Iris pigment epithelial cell (primary cell): ENCODE measurements at regions not wholly inside any gene's neighbourhood (a gene's known extent, or its start where the extent isn't known, plus 50 kb on each side); places are given as distances from the start of the nearest gene placed in this dataset.

Experiments used
- DNase-seq: peaks from one replicate; pipeline ENCODE4 v3.0.0-alpha.2; 2011; ENCODE audit warnings: low read depth

DNA sequence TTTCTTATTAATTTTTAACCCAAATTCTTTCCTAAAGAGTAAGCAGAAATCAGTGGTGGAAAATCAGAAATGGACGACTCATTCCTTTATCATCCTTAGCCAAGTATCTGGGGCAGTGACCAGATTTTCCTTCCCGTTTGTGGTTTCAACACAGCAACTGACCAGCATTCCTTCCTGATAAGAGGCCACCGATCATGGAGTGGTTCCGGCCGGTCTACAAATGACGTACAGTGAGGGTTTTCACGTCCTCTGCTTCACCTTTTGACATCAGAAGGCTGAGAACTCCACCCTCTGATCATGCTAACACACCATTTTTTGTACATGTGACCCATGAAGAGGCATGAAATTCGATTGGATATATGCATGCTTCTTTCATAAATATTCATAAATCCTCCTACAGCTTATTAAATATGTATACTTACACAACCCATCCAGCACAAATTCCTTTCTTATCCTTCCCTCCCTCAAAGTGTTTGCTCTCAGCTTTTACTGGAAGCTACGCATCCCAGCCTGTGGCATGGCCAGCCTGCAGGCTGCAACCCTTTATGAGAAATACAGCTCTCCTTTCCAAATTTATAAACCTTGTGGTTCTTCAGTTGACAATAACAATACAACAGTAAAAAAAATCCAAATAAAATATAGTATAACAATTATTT is 173.0 kb upstream of the CASK start:
- DNase-seq = peak; percentile 95

DNA sequence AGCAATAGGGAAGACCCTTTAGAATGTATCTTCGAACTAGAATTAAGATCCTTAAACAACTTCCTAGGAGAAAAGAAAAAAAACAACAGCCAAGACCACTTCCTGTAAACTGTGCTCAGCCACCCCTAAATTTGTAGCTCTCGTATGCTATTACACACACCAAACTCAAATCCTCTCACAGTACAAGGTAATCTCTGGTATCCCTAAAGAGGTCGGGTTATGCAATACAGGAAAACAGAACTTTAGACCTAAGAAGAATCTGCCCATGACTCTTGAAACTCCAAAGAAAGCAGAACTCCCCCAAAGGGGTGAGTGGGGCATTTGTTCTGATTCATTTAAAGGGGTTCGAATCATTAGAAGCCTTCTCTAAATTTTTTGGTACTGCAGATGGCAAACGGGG is 170.9 kb upstream of the CASK start:
- peak; percentile 57 for DNase-seq

DNA sequence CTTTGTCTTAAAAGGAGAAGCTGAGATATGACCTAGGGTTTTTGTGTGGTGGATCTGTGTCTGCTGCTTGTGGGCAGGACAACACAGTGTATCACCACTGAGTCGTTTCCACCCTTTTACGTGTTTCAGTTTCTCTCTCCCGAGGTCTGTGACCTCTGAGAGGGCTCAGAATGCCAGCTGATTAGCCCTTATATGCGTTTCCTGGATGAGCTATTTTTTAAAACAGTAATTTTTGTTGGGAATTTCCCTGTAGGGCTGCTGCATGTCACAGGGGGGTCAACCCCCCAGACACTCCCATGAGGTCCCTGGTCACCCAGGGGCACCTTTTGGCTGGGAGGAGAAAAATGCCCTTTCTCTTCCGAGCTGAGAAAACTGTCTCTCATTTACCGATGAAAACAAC is 170.4 kb upstream of the CASK start:
- DNase-seq = peak; percentile 55

DNA sequence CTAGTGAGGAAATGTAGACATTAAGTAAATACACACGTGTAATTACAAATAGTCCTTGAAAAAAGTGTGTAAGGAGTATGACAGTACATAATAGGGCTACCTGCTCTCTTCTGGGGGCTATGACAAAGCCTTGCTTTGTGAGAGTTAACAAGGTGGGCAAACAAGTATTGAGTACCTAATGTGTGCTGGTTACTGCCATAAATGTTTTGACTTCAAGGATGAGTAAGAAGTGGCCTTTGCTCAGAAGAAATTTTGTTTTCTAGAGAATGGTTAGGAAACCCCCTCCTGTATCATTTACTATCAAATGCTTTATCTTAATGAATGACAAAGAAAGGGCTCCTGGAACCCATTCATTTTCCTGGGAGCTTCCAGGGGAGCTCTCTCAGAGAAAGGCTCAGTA is 167.0 kb upstream of the CASK start:
- DNase-seq = no peak

DNA sequence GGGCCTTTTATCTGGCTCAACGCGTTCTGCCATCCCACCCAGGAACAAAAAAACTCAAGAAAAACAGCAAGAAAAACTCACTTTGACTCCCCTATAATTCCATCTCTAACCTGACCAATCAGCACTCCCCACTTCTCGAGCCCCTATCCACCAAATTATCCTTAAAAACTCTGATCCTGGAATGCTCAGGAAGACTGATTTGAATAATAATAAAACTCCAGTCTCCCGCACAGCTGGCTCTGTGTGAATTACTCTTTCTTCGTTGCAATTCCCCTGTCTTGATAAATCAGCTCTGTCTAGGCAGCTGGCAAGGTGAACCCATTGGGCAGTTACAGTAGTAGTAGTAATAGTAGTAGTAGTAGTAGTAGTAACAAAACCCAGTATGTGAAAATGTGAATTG is 165.7 kb upstream of the CASK start:
- DNase-seq = no peak

GRCh38 chrX:42087960-42088359 is 164.6 kb upstream of the CASK start:
- no peak for DNase-seq

- peak; percentile 15 for DNase-seq
Measured at GRCh38 chrX:42085836-42086235, 162.5 kb upstream of the CASK start.

DNA sequence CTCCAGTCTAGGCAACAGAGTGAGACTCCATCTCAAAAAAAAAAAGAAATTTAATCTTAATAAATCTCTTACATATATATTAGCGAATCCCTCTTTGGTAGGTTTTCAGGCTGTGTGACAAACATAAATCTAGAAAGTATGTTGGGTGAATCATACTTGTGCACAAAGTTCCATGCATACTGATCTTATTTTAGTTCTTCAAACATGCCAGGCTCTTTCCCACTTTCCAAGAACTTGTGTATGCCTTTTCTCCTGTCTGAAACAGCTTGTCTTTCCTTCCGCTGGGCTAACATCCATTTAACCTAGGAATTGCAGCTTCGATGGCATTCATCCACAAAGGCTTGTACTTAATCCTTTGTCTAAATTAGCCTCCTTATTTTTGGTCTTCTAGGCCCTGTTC is 156.6 kb upstream of the CASK start:
- no peak for DNase-seq

- no peak for DNase-seq
Measured at GRCh38 chrX:42077675-42078074, 154.3 kb upstream of the CASK start.

GRCh38 chrX:42075032-42075431 is 151.7 kb upstream of the CASK start:
- DNase-seq = no peak

DNA sequence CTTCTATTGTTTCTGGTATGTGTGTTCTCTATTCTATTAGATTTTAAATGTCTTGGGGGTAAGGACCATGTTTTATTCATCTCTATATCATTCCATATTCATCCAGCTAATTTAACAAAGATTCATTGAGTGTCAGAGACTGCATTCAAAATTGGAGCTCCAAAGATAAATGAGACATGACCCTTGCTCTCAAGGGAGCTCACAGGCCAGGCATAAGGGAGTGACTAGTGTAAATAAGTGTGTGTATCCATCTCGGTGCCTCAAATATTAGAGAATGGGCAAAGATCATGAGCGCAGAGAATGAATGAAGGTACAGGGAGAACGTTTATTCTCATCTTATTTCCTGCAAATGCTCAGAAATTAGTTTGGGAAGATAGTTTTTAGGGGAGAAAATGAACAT is 150.1 kb upstream of the CASK start:
- DNase-seq = no peak

GRCh38 chrX:42070866-42071265 is 147.5 kb upstream of the CASK start:
- DNase-seq = no peak

DNA sequence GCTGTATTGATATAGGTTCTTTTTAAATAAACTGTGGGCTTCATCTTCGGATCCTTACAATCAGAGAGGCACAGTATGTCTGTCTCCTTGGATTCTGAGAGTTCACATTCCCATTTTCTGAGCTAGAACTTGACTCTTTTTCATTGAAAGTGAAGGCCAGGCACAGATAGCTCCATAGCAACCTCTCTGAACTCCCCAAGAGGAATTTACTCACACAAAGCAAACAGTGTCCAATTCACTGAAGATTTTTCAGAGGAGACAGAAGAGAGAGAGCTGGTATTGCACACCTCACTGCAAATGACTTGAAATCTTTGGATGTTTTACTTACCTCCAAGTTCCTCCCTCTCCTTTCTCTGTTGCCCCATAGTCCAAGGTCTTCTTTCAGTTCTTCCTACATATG is 130.9 kb upstream of the CASK start:
- no peak for DNase-seq

GRCh38 chrX:42050345-42050744 is 127.0 kb upstream of the CASK start:
- DNase-seq = no peak

DNA sequence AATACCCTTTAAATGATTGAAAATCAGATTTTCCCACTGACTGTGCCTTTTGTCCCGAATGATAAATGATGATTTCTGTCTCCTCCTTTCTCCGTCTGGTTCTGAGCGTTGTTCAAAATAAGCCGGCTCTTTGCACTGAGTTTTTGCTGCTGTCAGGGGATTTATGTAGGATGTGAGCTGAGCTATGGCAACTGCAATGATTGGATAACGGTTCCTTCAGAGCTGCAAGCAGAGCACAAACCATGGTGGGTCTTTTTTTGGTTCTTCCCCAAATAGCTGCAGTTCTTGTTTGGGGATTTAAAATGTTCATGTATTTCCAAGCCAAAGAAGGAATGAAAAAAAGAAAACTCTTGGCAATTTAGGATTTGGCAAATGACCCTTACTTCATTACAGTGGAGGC is 124.5 kb upstream of the CASK start:
- no peak for DNase-seq

DNA sequence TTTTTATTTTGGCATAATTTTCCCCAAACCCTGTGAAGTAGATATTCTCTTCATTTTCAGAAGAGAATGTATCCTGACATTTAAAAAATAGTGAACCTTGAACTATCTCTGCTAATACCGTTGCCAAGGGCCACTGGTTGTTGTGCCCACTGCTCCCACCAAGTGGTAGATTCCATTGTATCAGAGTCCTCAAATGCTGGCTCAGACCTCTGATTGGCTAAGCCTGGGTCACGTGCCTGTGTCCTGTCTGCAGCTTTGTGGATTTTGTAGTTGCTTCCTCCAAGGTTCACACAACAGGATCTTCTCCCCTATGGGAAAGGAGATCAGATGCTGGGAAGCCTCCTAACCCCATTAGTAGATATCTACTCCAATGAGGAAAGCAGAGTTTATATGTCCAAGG is 104.8 kb upstream of the CASK start:
- no peak for DNase-seq

- DNase-seq = no peak
Measured at GRCh38 chrX:42027367-42028000, 104.1 kb upstream of the CASK start.

DNA sequence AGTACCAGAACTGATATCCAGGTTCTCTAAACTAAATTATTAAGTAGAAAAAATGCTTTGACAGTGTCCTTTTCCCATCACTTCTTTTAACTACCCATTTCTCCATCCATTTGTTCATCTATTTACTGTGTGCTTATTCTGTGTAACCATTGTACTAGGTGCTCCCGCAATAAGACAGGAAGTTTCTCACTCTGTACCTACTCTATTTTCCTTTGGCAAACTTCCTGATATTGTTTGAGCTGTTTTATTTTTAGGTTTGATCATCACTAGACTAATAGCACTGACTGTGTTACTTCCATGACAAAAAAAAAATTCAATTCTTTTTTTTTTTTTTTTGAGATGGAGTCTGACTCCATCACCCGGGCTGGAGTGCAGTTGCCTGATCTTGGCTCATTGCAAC is 102.5 kb upstream of the CASK start:
- no peak for DNase-seq

- DNase-seq = no peak
Measured at GRCh38 chrX:42023122-42023521, 99.8 kb upstream of the CASK start.

DNA sequence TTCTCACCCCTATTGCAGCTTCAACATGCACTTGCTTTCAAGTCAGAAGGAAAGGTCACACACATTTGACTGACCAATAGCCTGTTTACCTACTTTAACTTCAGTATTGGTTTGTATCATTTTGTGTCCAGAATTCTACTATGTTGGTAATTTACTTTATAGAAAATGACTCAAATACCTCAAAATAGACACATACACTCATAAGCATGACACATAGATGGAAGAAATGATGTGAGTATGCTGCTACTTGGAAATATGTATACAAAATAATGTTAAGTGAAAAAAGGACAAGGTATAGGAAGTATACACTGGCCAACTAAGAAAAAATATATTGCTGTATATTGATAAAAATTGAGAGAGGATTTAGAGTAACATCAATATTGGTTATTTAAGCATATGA is 98.8 kb upstream of the CASK start:
- DNase-seq = no peak

- DNase-seq = no peak
Measured at GRCh38 chrX:42021058-42021457, 97.7 kb upstream of the CASK start.

GRCh38 chrX:42020225-42020624 is 96.9 kb upstream of the CASK start:
- DNase-seq = no peak

DNA sequence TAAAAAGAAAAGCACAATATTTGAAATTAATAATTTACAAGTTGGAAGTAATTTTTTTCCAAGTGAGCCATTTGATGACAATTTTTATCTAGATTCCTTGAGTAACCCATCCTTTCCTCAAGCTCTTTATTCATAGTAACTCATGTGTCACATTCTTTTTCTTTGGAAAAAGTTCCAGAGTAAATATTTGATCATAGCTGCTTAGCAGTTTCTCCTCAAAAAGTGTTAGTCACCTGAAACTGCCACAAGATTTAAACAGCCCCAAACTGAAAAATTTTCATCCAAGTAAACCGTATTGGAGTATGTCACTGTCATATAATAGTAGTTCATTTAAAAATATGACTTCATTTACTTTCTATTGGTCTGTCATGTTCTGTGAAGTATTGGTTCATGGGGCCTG is 94.6 kb upstream of the CASK start:
- no peak for DNase-seq

DNA sequence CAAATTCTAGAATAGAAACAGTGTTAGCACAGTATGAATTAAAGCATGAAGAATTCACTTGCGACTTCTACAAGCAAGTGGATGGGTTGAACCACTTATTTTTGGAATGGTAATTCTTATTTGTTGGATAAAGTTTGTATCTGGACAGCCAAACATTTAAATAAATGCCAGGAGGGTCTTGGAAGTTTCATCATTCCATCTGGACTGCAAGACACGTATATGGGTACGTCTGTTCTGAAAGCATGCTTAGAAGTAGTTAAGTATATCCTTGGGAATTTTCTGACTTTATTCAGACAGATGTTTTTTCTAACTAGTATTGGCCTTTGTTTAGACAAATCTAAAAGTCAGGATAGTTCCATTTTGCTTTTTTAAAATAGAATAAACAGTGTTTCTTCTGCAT is 77.5 kb upstream of the CASK start:
- DNase-seq = no peak
